ENCODE measurements at regions not wholly inside any gene's neighbourhood (a gene's known extent, or its start where the extent isn't known, plus 50 kb on each side); places are given as distances from the start of the nearest gene placed in this dataset.

- TF ChIP-seq CTCF (IDR thresholded peaks at IDR 0.05; ENCODE audit: extremely low read depth in 1 of 2, insufficient read depth in 1 of 2, low read depth in 1 of 2, low read length in 2 of 2), result no peak
- no peak for TF ChIP-seq POLR2AphosphoS5 (IDR thresholded peaks at IDR 0.05; ENCODE audit: insufficient read depth, low read depth, low read length)
- TF ChIP-seq EZH2 (IDR thresholded peaks at IDR 0.05; ENCODE audit: borderline replicate concordance, low read depth, low read length, severe bottlenecking), result no peak
- TF ChIP-seq MAX (IDR thresholded peaks at IDR 0.05; ENCODE audit: insufficient read depth, insufficient read length), result no peak
- no peak for TF ChIP-seq POLR2A (IDR thresholded peaks at IDR 0.05; ENCODE audit: low read depth, low read length)
- no peak for TF ChIP-seq GATA2 (IDR thresholded peaks at IDR 0.05; ENCODE audit: insufficient read depth, insufficient read length, low read depth, low read length)
- no peak for TF ChIP-seq MYC (IDR thresholded peaks at IDR 0.05; ENCODE audit: low read depth, low read length)
- no peak for TF ChIP-seq JUN (IDR thresholded peaks at IDR 0.05; ENCODE audit: borderline replicate concordance, insufficient read depth, insufficient read length, low read depth)
These were observed 400.9 kb upstream of the ADGRL3 start for GRCh38 chr4:60799214-60799613.
